Testis (tissue), 2 donors: ENCODE measurements at regions not wholly inside any gene's neighbourhood (a gene's known extent, or its start where the extent isn't known, plus 50 kb on each side); places are given as distances from the start of the nearest gene placed in this dataset.

Experiments
- DNase-seq: peaks from one replicate; pipeline ENCODE4 v3.0.0-alpha.2; 2019
- H3K27ac ChIP-seq, 2 donors: fragments of 200-600 bp; sonication (generic); one replicate each; pipeline ENCODE4 v1.5.1; 2019
- H3K27me3 ChIP-seq: fragments of 200-600 bp; sonication (generic); one replicate; pipeline ENCODE4 v1.5.1; 2019
- H3K36me3 ChIP-seq: fragments of 200-600 bp; sonication (generic); one replicate; pipeline ENCODE4 v1.5.1; 2017; ENCODE audit warnings: low read depth; ENCODE audit errors: missing control alignments
- H3K4me1 ChIP-seq: fragments of 200-600 bp; sonication (generic); one replicate; pipeline ENCODE4 v1.5.1; 2019
- H3K4me3 ChIP-seq, 2 donors: fragments of 200-600 bp; sonication (generic); one replicate each; pipeline ENCODE4 v1.5.1; 2017 to 2019
- H3K9me3 ChIP-seq: fragments of 200-600 bp; sonication (generic); one replicate; pipeline ENCODE4 v1.5.1; 2017
- CTCF ChIP-seq, 3 experiments: fragments of 450-650 bp in 2 of 3; fragments of 200-600 bp in 1 of 3; sonication (generic) in 1 of 3; IDR thresholded peaks; one replicate each; pipeline ENCODE4 v1.5.1; 2016 to 2019; ENCODE audit warnings: antibody characterized with exemption in 3 of 3, mild to moderate bottlenecking in 2 of 3, moderate library complexity in 1 of 3
- POLR2A ChIP-seq: fragments of 450-650 bp; IDR thresholded peaks from one replicate; pipeline ENCODE4 v1.6.1; 2017; ENCODE audit warnings: antibody characterized with exemption, mild to moderate bottlenecking, moderate library complexity
- WGBS, 2 donors: methylation state at CpG; one replicate each; pipeline ENCODE4 v1.1.5; 2018; 5-methylcytosine and 5-hydroxymethylcytosine counted together
- intact Hi-C: fragments of 100-400 bp; cut with DNase I; formaldehyde crosslinking; loops from one replicate; pipeline ENCODE4 v1.15.1; 2023; ENCODE audit warnings: low total_unique reads

GRCh38 chr7:115496006-115496405 lies 534.6 kb downstream of the TFEC start:
- intact Hi-C loops = no loop called here
- 88 to 89% methylated on average over 5 of the region's 5 CpGs for WGBS, 2 donors

GRCh38 chr7:115494529-115495147 lies 535.9 kb downstream of the TFEC start:
- no peaks in the 10 kb centered on the region for H3K27me3 ChIP-seq
- no peaks in the 10 kb centered on the region for H3K36me3 ChIP-seq
- intact Hi-C loops = no loop called here
- H3K4me1 ChIP-seq = no peaks in the 10 kb centered on the region
- no peak for DNase-seq
- no peak overlapping the region for H3K27ac ChIP-seq
- TF ChIP-seq POLR2A = no peak
- TF ChIP-seq CTCF (IDR thresholded peaks at IDR 0.05) = no peak
- WGBS, 2 donors = 64 to 69% methylated on average over 5 of the region's 5 CpGs
- H3K9me3 ChIP-seq = no peaks in the 10 kb centered on the region
- no peak overlapping the region for H3K4me3 ChIP-seq

More at GRCh38 chr7:115496006-115496405, 534.6 kb downstream of the TFEC start:
- Histone ChIP-seq H3K4me1 (no peaks in the 10 kb centered on the region), H3K9me3 (no peaks in the 10 kb centered on the region), H3K4me3 (no peak overlapping the region), H3K27me3 (no peaks in the 10 kb centered on the region), H3K27ac (no peak overlapping the region), H3K36me3 (no peaks in the 10 kb centered on the region)
- DNase-seq = no peak
- TF ChIP-seq POLR2A (no peak), CTCF (IDR thresholded peaks at IDR 0.05) (no peak)

DNA sequence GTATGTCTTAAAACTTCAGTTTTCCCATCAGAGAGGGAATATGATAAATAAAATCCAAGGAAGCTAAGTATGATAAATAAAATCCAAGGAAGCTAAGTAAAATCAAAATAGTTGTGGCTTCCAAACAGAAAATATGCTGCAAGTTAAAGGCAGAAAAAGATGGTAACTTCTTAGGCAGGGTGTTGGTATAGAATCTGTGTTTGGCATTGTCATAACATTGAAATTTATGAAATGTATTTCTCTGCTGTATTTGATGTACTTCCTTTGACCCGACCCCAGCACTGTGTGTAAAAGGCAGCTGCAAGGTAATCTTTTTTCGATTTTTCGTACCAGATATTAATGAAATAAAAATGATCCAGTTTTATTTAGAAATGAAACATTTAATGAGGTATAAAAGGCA lies 537.2 kb downstream of the TFEC start:
- 84 to 91% methylated on average over 3 of the region's 3 CpGs for whole genome bisulfite sequencing, 2 donors
- intact Hi-C loops = no loop called here
- Histone ChIP-seq H3K27ac (no peak overlapping the region), H3K36me3 (no peaks in the 10 kb centered on the region), H3K4me3 (no peak overlapping the region), H3K27me3 (no peaks in the 10 kb centered on the region), H3K9me3 (no peaks in the 10 kb centered on the region), H3K4me1 (no peaks in the 10 kb centered on the region)
- no peak for TF ChIP-seq POLR2A
- no peak for TF ChIP-seq CTCF (IDR thresholded peaks at IDR 0.05)
- no peak for DNase-seq

GRCh38 chr7:115491744-115492380 lies 538.7 kb downstream of the TFEC start:
- intact Hi-C loops = no loop called here
- 70 to 77% methylated on average over 4 of the region's 4 CpGs for WGBS, 2 donors

More at GRCh38 chr7:115491744-115492380, 538.7 kb downstream of the TFEC start:
- Histone ChIP-seq H3K36me3 (no peaks in the 10 kb centered on the region), H3K4me3 (no peak overlapping the region), H3K9me3 (no peaks in the 10 kb centered on the region), H3K4me1 (no peaks in the 10 kb centered on the region), H3K27me3 (no peaks in the 10 kb centered on the region), H3K27ac (no peak overlapping the region)
- DNase-seq = no peak
- TF ChIP-seq POLR2A = no peak
- no peak for TF ChIP-seq CTCF (IDR thresholded peaks at IDR 0.05)
